ENCODE measurements at regions not wholly inside any gene's neighbourhood (a gene's known extent, or its start where the extent isn't known, plus 50 kb on each side); places are given as distances from the start of the nearest gene placed in this dataset.

DNA sequence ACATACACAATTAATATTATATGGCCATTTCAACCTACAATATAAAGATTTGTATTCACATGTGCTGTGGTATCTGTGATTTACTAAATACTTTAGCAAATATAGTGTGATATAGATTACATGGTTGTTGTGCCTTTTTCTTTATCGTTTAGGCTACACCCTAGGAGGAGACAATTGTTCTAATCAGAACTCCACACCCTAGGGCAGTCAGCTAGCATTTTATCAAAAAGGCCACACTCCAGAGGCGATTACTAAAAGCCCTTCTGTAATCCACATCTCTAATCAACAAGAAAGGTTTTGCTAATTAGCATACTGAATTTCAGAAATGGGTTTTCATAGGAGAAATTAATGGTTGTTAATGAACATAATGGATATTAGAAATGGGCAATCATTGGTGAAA, 319.5 kb upstream of the NOCT start:
- no peak for TF ChIP-seq EZH2phosphoT487 (IDR thresholded peaks at IDR 0.05; ENCODE audit: borderline replicate concordance, low read length)
- TF ChIP-seq CTCF (IDR thresholded peaks at IDR 0.05; ENCODE audit: low read depth, low read length, poor library complexity, severe bottlenecking), result no peak

Measured in DOHH2 (cell line).